Activated naive CD4-positive, alpha-beta T cell treated with anti-CD3 and anti-CD28 coated beads for 36 hours (primary cell): ENCODE measurements at regions not wholly inside any gene's neighbourhood (a gene's known extent, or its start where the extent isn't known, plus 50 kb on each side); places are given as distances from the start of the nearest gene placed in this dataset.

Experiments used
- CTCF ChIA-PET: fragments of 350-600 bp; sonication (Branson Sonifier 250); formaldehyde crosslinking; loops from one replicate; lab custom pipeline; 2021; ENCODE audit warnings: antibody characterized with exemption; lab: Charles Lee
- DNase-seq: peaks from one replicate; pipeline ENCODE4 v3.0.0-alpha.2; 2020
- H3K27ac Mint-ChIP-seq: one replicate; pipeline ENCODE4 v1.8.0; 2021; ENCODE audit warnings: mild to moderate bottlenecking, mixed read lengths
- H3K27me3 Mint-ChIP-seq: one replicate; pipeline ENCODE4 v1.8.0; 2021; ENCODE audit warnings: low read depth, mixed read lengths
- H3K36me3 Mint-ChIP-seq: one replicate; pipeline ENCODE4 v1.8.0; 2021; ENCODE audit warnings: low read depth, mixed read lengths
- H3K4me1 Mint-ChIP-seq: one replicate; pipeline ENCODE4 v1.8.0; 2021; ENCODE audit warnings: low read depth, mixed read lengths
- H3K4me3 Mint-ChIP-seq: one replicate; pipeline ENCODE4 v1.8.0; 2021; ENCODE audit warnings: mild to moderate bottlenecking, moderate library complexity, mixed read lengths
- H3K9me3 Mint-ChIP-seq: one replicate; pipeline ENCODE4 v1.8.0; 2021; ENCODE audit warnings: mixed read lengths
- intact Hi-C: fragments of 100-400 bp; cut with micrococcal nuclease; formaldehyde crosslinking; loops from one replicate; pipeline ENCODE4 v1.15.1; 2023

GRCh38 chr4:38356686-38357085 is 307.3 kb upstream of the KLF3 start:
- intact Hi-C loops: no loop called here
- CTCF ChIA-PET: no interaction called here
- H3K4me1 Mint-ChIP-seq: peaks cover 10% of the 10 kb centered on the region
- no peaks in the 10 kb centered on the region for H3K27me3 Mint-ChIP-seq
- peaks cover 27% of the 10 kb centered on the region for H3K9me3 Mint-ChIP-seq
- no peak overlapping the region for H3K27ac Mint-ChIP-seq
- DNase-seq: no peak
- H3K36me3 Mint-ChIP-seq: peaks cover 4% of the 10 kb centered on the region
- no peak overlapping the region for H3K4me3 Mint-ChIP-seq

- intact Hi-C loops: no loop called here
- H3K4me1 Mint-ChIP-seq: peaks cover 10% of the 10 kb centered on the region
- H3K4me3 Mint-ChIP-seq: no peak overlapping the region
- no peak overlapping the region for H3K27ac Mint-ChIP-seq
- H3K36me3 Mint-ChIP-seq: peaks cover under 1% of the 10 kb centered on the region
- no peaks in the 10 kb centered on the region for H3K27me3 Mint-ChIP-seq
- H3K9me3 Mint-ChIP-seq: peaks cover 20% of the 10 kb centered on the region
- CTCF ChIA-PET: no interaction called here
- no peak for DNase-seq
Observed at GRCh38 chr4:38357546-38357945, 306.5 kb upstream of the KLF3 start.

- CTCF ChIA-PET: interaction anchor here (1.0 kb wide), 1 partner anchor 39 kb away, joined by 6 read pairs; no protein-coding TSS in a partner anchor
- H3K27me3 Mint-ChIP-seq: no peaks in the 10 kb centered on the region
- peaks cover 9% of the 10 kb centered on the region for H3K9me3 Mint-ChIP-seq
- H3K4me1 Mint-ChIP-seq: peaks cover 10% of the 10 kb centered on the region
- intact Hi-C loops: loop anchor here (1.0 kb wide), 1 partner anchor 49 kb away; no protein-coding TSS in a partner anchor
- H3K4me3 Mint-ChIP-seq: no peak overlapping the region
- DNase-seq: no peak
- no peaks in the 10 kb centered on the region for H3K36me3 Mint-ChIP-seq
- no peak overlapping the region for H3K27ac Mint-ChIP-seq
Observed at GRCh38 chr4:38359113-38359512, 304.9 kb upstream of the KLF3 start.

GRCh38 chr4:38360201-38360600 is 303.8 kb upstream of the KLF3 start:
- H3K4me3 Mint-ChIP-seq: no peak overlapping the region
- intact Hi-C loops: no loop called here
- peaks cover under 1% of the 10 kb centered on the region for H3K9me3 Mint-ChIP-seq
- H3K27me3 Mint-ChIP-seq: no peaks in the 10 kb centered on the region
- CTCF ChIA-PET: no interaction called here
- no peaks in the 10 kb centered on the region for H3K36me3 Mint-ChIP-seq
- peaks cover 10% of the 10 kb centered on the region for H3K4me1 Mint-ChIP-seq
- DNase-seq: no peak
- no peak overlapping the region for H3K27ac Mint-ChIP-seq

GRCh38 chr4:38364383-38364963 is 299.5 kb upstream of the KLF3 start:
- Mint-ChIP-seq H3K4me1 (peaks cover 33% of the 10 kb centered on the region), H3K27me3 (no peaks in the 10 kb centered on the region), H3K36me3 (no peaks in the 10 kb centered on the region), H3K9me3 (no peaks in the 10 kb centered on the region), H3K4me3 (no peak overlapping the region), H3K27ac (no peak overlapping the region)
- intact Hi-C loops: no loop called here
- CTCF ChIA-PET: no interaction called here
- no peak for DNase-seq

- no peak for DNase-seq
- Mint-ChIP-seq H3K36me3 (no peaks in the 10 kb centered on the region), H3K9me3 (no peaks in the 10 kb centered on the region), H3K27ac (no peak overlapping the region), H3K27me3 (no peaks in the 10 kb centered on the region), H3K4me1 (peaks cover 32% of the 10 kb centered on the region), H3K4me3 (no peak overlapping the region)
- CTCF ChIA-PET: no interaction called here
- intact Hi-C loops: no loop called here
Observed at GRCh38 chr4:38365261-38365660, 298.7 kb upstream of the KLF3 start.

GRCh38 chr4:38365748-38366310 is 298.2 kb upstream of the KLF3 start:
- peaks cover 32% of the 10 kb centered on the region for H3K4me1 Mint-ChIP-seq
- intact Hi-C loops: no loop called here
- no peaks in the 10 kb centered on the region for H3K9me3 Mint-ChIP-seq
- H3K27me3 Mint-ChIP-seq: no peaks in the 10 kb centered on the region
- H3K27ac Mint-ChIP-seq: no peak overlapping the region
- no peak overlapping the region for H3K4me3 Mint-ChIP-seq
- no peaks in the 10 kb centered on the region for H3K36me3 Mint-ChIP-seq
- DNase-seq: no peak
- CTCF ChIA-PET: no interaction called here

GRCh38 chr4:38366456-38366855 is 297.5 kb upstream of the KLF3 start:
- H3K27me3 Mint-ChIP-seq: no peaks in the 10 kb centered on the region
- DNase-seq: no peak
- no peak overlapping the region for H3K4me3 Mint-ChIP-seq
- no peaks in the 10 kb centered on the region for H3K9me3 Mint-ChIP-seq
- CTCF ChIA-PET: no interaction called here
- intact Hi-C loops: no loop called here
- peaks cover 33% of the 10 kb centered on the region for H3K4me1 Mint-ChIP-seq
- H3K27ac Mint-ChIP-seq: no peak overlapping the region
- no peaks in the 10 kb centered on the region for H3K36me3 Mint-ChIP-seq

GRCh38 chr4:38366997-38367396 is 297.0 kb upstream of the KLF3 start:
- no peak overlapping the region for H3K4me3 Mint-ChIP-seq
- H3K27me3 Mint-ChIP-seq: no peaks in the 10 kb centered on the region
- no peak overlapping the region for H3K27ac Mint-ChIP-seq
- intact Hi-C loops: no loop called here
- DNase-seq: no peak
- peaks cover 39% of the 10 kb centered on the region for H3K4me1 Mint-ChIP-seq
- H3K36me3 Mint-ChIP-seq: no peaks in the 10 kb centered on the region
- H3K9me3 Mint-ChIP-seq: no peaks in the 10 kb centered on the region
- CTCF ChIA-PET: no interaction called here

- DNase-seq: no peak
- Mint-ChIP-seq H3K36me3 (no peaks in the 10 kb centered on the region), H3K9me3 (no peaks in the 10 kb centered on the region), H3K4me3 (no peak overlapping the region), H3K4me1 (peaks cover 44% of the 10 kb centered on the region), H3K27me3 (no peaks in the 10 kb centered on the region), H3K27ac (no peak overlapping the region)
- CTCF ChIA-PET: no interaction called here
- intact Hi-C loops: no loop called here
Observed at GRCh38 chr4:38367642-38368174, 296.3 kb upstream of the KLF3 start.

- H3K27me3 Mint-ChIP-seq: no peaks in the 10 kb centered on the region
- H3K4me1 Mint-ChIP-seq: peaks cover 52% of the 10 kb centered on the region
- no peaks in the 10 kb centered on the region for H3K36me3 Mint-ChIP-seq
- no peak overlapping the region for H3K27ac Mint-ChIP-seq
- H3K4me3 Mint-ChIP-seq: no peak overlapping the region
- DNase-seq: peak; percentile 18
- intact Hi-C loops: no loop called here
- no peaks in the 10 kb centered on the region for H3K9me3 Mint-ChIP-seq
- CTCF ChIA-PET: no interaction called here
Observed at GRCh38 chr4:38368613-38369012, 295.4 kb upstream of the KLF3 start.

GRCh38 chr4:38371391-38371851 is 292.6 kb upstream of the KLF3 start:
- no peak overlapping the region for H3K4me3 Mint-ChIP-seq
- no peak for DNase-seq
- peaks cover 44% of the 10 kb centered on the region for H3K4me1 Mint-ChIP-seq
- CTCF ChIA-PET: interaction anchor here (0.6 kb wide), 1 partner anchor 61 kb away, joined by 3 read pairs; no protein-coding TSS in a partner anchor
- no peaks in the 10 kb centered on the region for H3K9me3 Mint-ChIP-seq
- H3K27ac Mint-ChIP-seq: no peak overlapping the region
- no peaks in the 10 kb centered on the region for H3K36me3 Mint-ChIP-seq
- H3K27me3 Mint-ChIP-seq: no peaks in the 10 kb centered on the region
- intact Hi-C loops: no loop called here

GRCh38 chr4:38373375-38373774 is 290.6 kb upstream of the KLF3 start:
- intact Hi-C loops: no loop called here
- H3K36me3 Mint-ChIP-seq: no peaks in the 10 kb centered on the region
- no peaks in the 10 kb centered on the region for H3K27me3 Mint-ChIP-seq
- CTCF ChIA-PET: no interaction called here
- H3K4me1 Mint-ChIP-seq: peaks cover 29% of the 10 kb centered on the region
- no peak overlapping the region for H3K27ac Mint-ChIP-seq
- H3K4me3 Mint-ChIP-seq: no peak overlapping the region
- no peak for DNase-seq
- no peaks in the 10 kb centered on the region for H3K9me3 Mint-ChIP-seq
